ENCODE measurements at regions not wholly inside any gene's neighbourhood (a gene's known extent, or its start where the extent isn't known, plus 50 kb on each side); places are given as distances from the start of the nearest gene placed in this dataset.

GRCh38 chr1:60612790-60613189 lies 469.6 kb upstream of the NFIA start:
- Histone ChIP-seq H4K8ac (ENCODE audit: extremely low read depth, insufficient read depth, low read length) (no peak overlapping the region), H3K23ac (ENCODE audit: insufficient read length) (no peak overlapping the region), H4K5ac (ENCODE audit: insufficient read length, low read depth, low read length) (no peak overlapping the region), H3K79me1 (ENCODE audit: low read depth, low read length) (no peaks in the 10 kb centered on the region), H3K9me3 (ENCODE audit: insufficient read depth in 2 of 2, low read depth in 1 of 2, low read length in 1 of 2) (no peaks in the 10 kb centered on the region), H3K4me3 (ENCODE audit: extremely low read depth in 1 of 4, insufficient read depth in 2 of 4, low read depth in 3 of 4, low read length in 4 of 4) (no peak overlapping the region), H3K18ac (ENCODE audit: extremely low read depth, low read length) (no peak overlapping the region), H2BK12ac (ENCODE audit: low read depth, low read length) (no peak overlapping the region), H3K56ac (replicated peaks; ENCODE audit: insufficient read length, low read depth, low read length) (no peak overlapping the region), H2AK5ac (ENCODE audit: low read depth, low read length) (no peak overlapping the region), H2BK120ac (replicated peaks; ENCODE audit: low read depth, low read length) (no peak overlapping the region), H4K91ac (replicated peaks; ENCODE audit: insufficient read length, low read length) (no peak overlapping the region), H3K4ac (replicated peaks; ENCODE audit: insufficient read length, low read depth, low read length) (no peak overlapping the region), H3K79me2 (ENCODE audit: control insufficient read depth in 1 of 2, insufficient read depth in 2 of 2, low read length in 2 of 2) (no peaks in the 10 kb centered on the region), H2AFZ (ENCODE audit: low read length) (no peak overlapping the region), H3K14ac (ENCODE audit: insufficient read length) (no peak overlapping the region), H2BK20ac (ENCODE audit: low read length) (no peak overlapping the region), H3K9ac (replicated peaks in 1 of 4; ENCODE audit: extremely low read depth in 1 of 4, low read depth in 3 of 4, low read length in 3 of 4) (no peak overlapping the region), H4K20me1 (replicated peaks in 1 of 2; ENCODE audit: control insufficient read depth in 1 of 2, insufficient read depth in 2 of 2, low read length in 2 of 2) (no peaks in the 10 kb centered on the region), H3K4me2 (ENCODE audit: insufficient read depth in 1 of 2, low read depth in 2 of 2, low read length in 2 of 2) (no peak overlapping the region), H3K27me3 (replicated peaks in 1 of 4; ENCODE audit: control insufficient read depth in 3 of 4, extremely low read depth in 1 of 4, insufficient read depth in 3 of 4, low read length in 3 of 4) (no peaks in the 10 kb centered on the region), H3K36me3 (ENCODE audit: control insufficient read depth in 2 of 4, insufficient read depth in 4 of 4, low read length in 3 of 4) (0 out of 8 replicates have a peak, but pooled peaks cover 0 to 2% (median 0%) of the 10 kb centered on the region in 4 experiments), H2BK5ac (ENCODE audit: low read depth, low read length) (no peak overlapping the region), H3K23me2 (ENCODE audit: low read depth, low read length) (no peaks in the 10 kb centered on the region), H3K27ac (ENCODE audit: low read depth, low read length) (no peak overlapping the region), H3K4me1 (replicated peaks in 1 of 4; ENCODE audit: control insufficient read depth in 3 of 4, insufficient read depth in 4 of 4, low read length in 3 of 4) (no peaks in the 10 kb centered on the region), H2BK15ac (ENCODE audit: low read length) (no peak overlapping the region)
- ChIA-PET CTCF (ENCODE audit: partially characterized antibody) (interaction anchor here (0.6 kb wide), 1 partner anchor 23 kb away, joined by 4 read pairs; no protein-coding TSS in a partner anchor), POLR2A (ENCODE audit: partially characterized antibody) (no interaction called here)
- no peak for TF ChIP-seq GABPA (IDR thresholded peaks at IDR 0.05; ENCODE audit: borderline replicate concordance, insufficient read depth, low read length)
- TF ChIP-seq, protein P1, sequence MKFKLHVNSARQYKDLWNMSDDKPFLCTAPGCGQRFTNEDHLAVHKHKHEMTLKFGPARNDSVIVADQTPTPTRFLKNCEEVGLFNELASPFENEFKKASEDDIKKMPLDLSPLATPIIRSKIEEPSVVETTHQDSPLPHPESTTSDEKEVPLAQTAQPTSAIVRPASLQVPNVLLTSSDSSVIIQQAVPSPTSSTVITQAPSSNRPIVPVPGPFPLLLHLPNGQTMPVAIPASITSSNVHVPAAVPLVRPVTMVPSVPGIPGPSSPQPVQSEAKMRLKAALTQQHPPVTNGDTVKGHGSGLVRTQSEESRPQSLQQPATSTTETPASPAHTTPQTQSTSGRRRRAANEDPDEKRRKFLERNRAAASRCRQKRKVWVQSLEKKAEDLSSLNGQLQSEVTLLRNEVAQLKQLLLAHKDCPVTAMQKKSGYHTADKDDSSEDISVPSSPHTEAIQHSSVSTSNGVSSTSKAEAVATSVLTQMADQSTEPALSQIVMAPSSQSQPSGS (IDR thresholded peaks at IDR 0.05; ENCODE audit: low read length), result no peak
- TF ChIP-seq EP300 (IDR thresholded peaks at IDR 0.05; ENCODE audit: borderline replicate concordance in 1 of 2, low read depth in 2 of 2, low read length in 2 of 2), result no peak
- TF ChIP-seq FOSL1 (IDR thresholded peaks at IDR 0.05; ENCODE audit: insufficient read depth, low read depth, low read length), result no peak
- no peak for DNase-seq (ENCODE audit: low read depth in 1 of 2, low spot score in 2 of 2)
- WGBS, 2 experiments (ENCODE audit: extremely low coverage in 1 of 2, insufficient coverage in 1 of 2, insufficient read length in 1 of 2, insufficient replicate concordance in 2 of 2, low coverage in 1 of 2, low lambda C conversion rate in 2 of 2, missing lambda C conversion rate in 1 of 2), result 91% methylated on average over 4 of the region's 4 CpGs; no CpG with 5 or more reads in 1 of the 2 experiments
- FAIRE-seq, result no peak
